HS-5 (cell line): ENCODE measurements at regions not wholly inside any gene's neighbourhood (a gene's known extent, or its start where the extent isn't known, plus 50 kb on each side); places are given as distances from the start of the nearest gene placed in this dataset.
A peak's percentile ranks its signal among the peaks of the same experiment; 100 is the strongest.
"Not testable (repeated sequence)": the region's sequence is repeated elsewhere in the genome, so short reads cannot be mapped to it uniquely, and the experiment has no call there.

Experiments used
- DNase-seq: peaks from one replicate; pipeline ENCODE4 v3.0.0-alpha.2; 2012; ENCODE audit warnings: low read depth

GRCh38 chr12:73517859-73518258 lies 1019.8 kb upstream of the ATXN7L3B start:
- no peak for DNase-seq

GRCh38 chr12:73529231-73529630 lies 1008.4 kb upstream of the ATXN7L3B start:
- DNase-seq, result no peak

- no peak for DNase-seq
Observed at GRCh38 chr12:73529954-73530353, 1007.7 kb upstream of the ATXN7L3B start.

- DNase-seq, result no peak
Observed at GRCh38 chr12:73531752-73532151, 1005.9 kb upstream of the ATXN7L3B start.

GRCh38 chr12:73547421-73547820 lies 990.2 kb upstream of the ATXN7L3B start:
- peak; percentile 29 for DNase-seq

GRCh38 chr12:73585136-73585535 lies 952.5 kb upstream of the ATXN7L3B start:
- no peak for DNase-seq

GRCh38 chr12:73589220-73589619 lies 948.4 kb upstream of the ATXN7L3B start:
- DNase-seq, result no peak

GRCh38 chr12:73598626-73599025 lies 939.0 kb upstream of the ATXN7L3B start:
- DNase-seq, result peak; percentile 43

- DNase-seq, result no peak
Observed at GRCh38 chr12:73599268-73599667, 938.4 kb upstream of the ATXN7L3B start.

- DNase-seq, result not testable (repeated sequence)
Observed at GRCh38 chr12:73605925-73606324, 931.7 kb upstream of the ATXN7L3B start.

- DNase-seq, result no peak
Observed at GRCh38 chr12:73612551-73612950, 925.1 kb upstream of the ATXN7L3B start.

GRCh38 chr12:73623421-73623820 lies 914.2 kb upstream of the ATXN7L3B start:
- DNase-seq, result no peak

GRCh38 chr12:73625226-73625625 lies 912.4 kb upstream of the ATXN7L3B start:
- no peak for DNase-seq

GRCh38 chr12:73629171-73629570 lies 908.5 kb upstream of the ATXN7L3B start:
- no peak for DNase-seq

GRCh38 chr12:73629893-73630831 lies 907.5 kb upstream of the ATXN7L3B start:
- DNase-seq, result no peak

GRCh38 chr12:73632191-73632590 lies 905.4 kb upstream of the ATXN7L3B start:
- no peak for DNase-seq

- no peak for DNase-seq
Observed at GRCh38 chr12:73632661-73633060, 905.0 kb upstream of the ATXN7L3B start.

GRCh38 chr12:73639397-73639796 lies 898.2 kb upstream of the ATXN7L3B start:
- not testable (repeated sequence) for DNase-seq

- DNase-seq, result no peak
Observed at GRCh38 chr12:73656375-73656774, 881.3 kb upstream of the ATXN7L3B start.

- no peak for DNase-seq
Observed at GRCh38 chr12:73659802-73660201, 877.8 kb upstream of the ATXN7L3B start.

- DNase-seq, result no peak
Observed at GRCh38 chr12:73665193-73665592, 872.4 kb upstream of the ATXN7L3B start.

- not testable (repeated sequence) for DNase-seq
Observed at GRCh38 chr12:73671550-73671949, 866.1 kb upstream of the ATXN7L3B start.

GRCh38 chr12:73677520-73678291 lies 859.9 kb upstream of the ATXN7L3B start:
- DNase-seq, result no peak
